Karpas-422 (cell line): ENCODE measurements at regions not wholly inside any gene's neighbourhood (a gene's known extent, or its start where the extent isn't known, plus 50 kb on each side); places are given as distances from the start of the nearest gene placed in this dataset.
A peak's percentile ranks its signal among the peaks of the same experiment; 100 is the strongest.

Source experiments
- DNase-seq: peaks from one replicate; pipeline ENCODE4 v3.0.0-alpha.2; 2015
- H2AFZ ChIP-seq: fragments of 200-600 bp; sonication (generic); 2 replicates; pipeline ENCODE4 v1.6.1; 2014; ENCODE audit warnings: antibody characterized with exemption, low read length, mixed read lengths
- H3K27ac ChIP-seq: fragments of 200-600 bp; sonication (generic); 2 replicates; pipeline ENCODE4 v1.5.1; 2014; ENCODE audit warnings: mild to moderate bottlenecking, low read length, moderate library complexity
- H3K27me3 ChIP-seq: fragments of 200-600 bp; sonication (generic); 2 replicates; pipeline ENCODE4 v1.6.1; 2014; ENCODE audit warnings: low read length, mixed read lengths
- H3K36me3 ChIP-seq: fragments of 200-600 bp; sonication (generic); 2 replicates; pipeline ENCODE4 v1.6.1; 2014; ENCODE audit warnings: low read length, mixed read lengths; ENCODE audit not compliant: insufficient read depth
- H3K4me1 ChIP-seq: fragments of 200-600 bp; sonication (generic); 2 replicates; pipeline ENCODE4 v1.6.1; 2014; ENCODE audit warnings: mild to moderate bottlenecking, low read length, mixed read lengths
- H3K4me2 ChIP-seq: fragments of 200-600 bp; sonication (generic); 2 replicates; pipeline ENCODE4 v1.6.1; 2014; ENCODE audit warnings: low read length, low read depth, mild to moderate bottlenecking; ENCODE audit not compliant: poor library complexity, severe bottlenecking
- H3K4me3 ChIP-seq: fragments of 200-600 bp; sonication (generic); 2 replicates; pipeline ENCODE4 v1.5.1; 2014; ENCODE audit warnings: mild to moderate bottlenecking, antibody characterized with exemption, low read length, mixed read lengths
- H3K79me2 ChIP-seq: fragments of 200-600 bp; sonication (generic); 2 replicates; pipeline ENCODE4 v1.6.1; 2014; ENCODE audit warnings: mild to moderate bottlenecking, low read length, mixed read lengths
- H3K9ac ChIP-seq: fragments of 200-600 bp; sonication (generic); 2 replicates; pipeline ENCODE4 v1.6.0; 2014; ENCODE audit warnings: low read length
- H3K9me2 ChIP-seq: fragments of 200-600 bp; sonication (generic), shearing (Covaris generic); replicated peaks from 2 replicates; pipeline ENCODE4 v1.6.0; 2014; ENCODE audit warnings: mild to moderate bottlenecking, low read length, moderate library complexity; ENCODE audit not compliant: insufficient read depth
- H3K9me3 ChIP-seq: fragments of 300-700, 200-600 bp; sonication (generic); 2 replicates; pipeline ENCODE4 v1.6.1; 2014; ENCODE audit warnings: low read length, mixed read lengths
- H4K20me1 ChIP-seq: fragments of 200-600 bp; sonication (generic); 2 replicates; pipeline ENCODE4 v1.6.1; 2014; ENCODE audit warnings: mild to moderate bottlenecking, antibody characterized with exemption, low read length, low read depth; ENCODE audit not compliant: insufficient read depth

DNA sequence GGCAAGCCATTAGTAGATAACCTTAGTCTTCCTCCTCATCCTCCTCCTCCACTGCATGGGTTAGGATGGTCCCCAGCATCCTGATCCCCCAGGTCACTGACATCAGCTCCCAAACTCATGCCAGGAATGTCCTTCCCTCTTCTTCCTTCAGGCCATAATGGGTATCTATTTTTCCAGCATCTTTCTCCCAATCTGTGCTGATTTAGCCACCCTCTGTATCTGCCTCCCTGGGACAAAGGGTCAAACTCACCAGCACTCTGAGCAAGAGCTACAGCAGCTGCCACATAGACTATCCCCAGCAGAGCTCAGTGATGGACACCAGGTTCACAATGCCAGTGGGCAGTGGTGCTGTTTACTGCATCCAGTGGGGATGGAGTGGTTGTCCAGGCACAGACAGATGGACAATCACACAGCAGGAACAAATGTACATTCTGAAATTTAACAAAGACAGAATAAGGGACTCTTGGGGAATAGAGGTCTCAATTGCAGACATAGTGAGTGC is 115.2 kb upstream of the TOP3B start:
- Histone ChIP-seq H3K27me3 (no peaks in the 10 kb centered on the region), H4K20me1 (no peaks in the 10 kb centered on the region), H3K9ac (0 out of 2 replicates have a peak overlapping the region, but pooled peaks have one; percentile 3), H3K4me3 (no peak overlapping the region), H3K79me2 (no peaks in the 10 kb centered on the region), H2AFZ (no peak overlapping the region), H3K27ac (peak overlapping the region; percentile 89), H3K9me2 (no peaks in the 10 kb centered on the region), H3K4me2 (no peak overlapping the region), H3K9me3 (no peaks in the 10 kb centered on the region), H3K4me1 (peaks cover 38% of the 10 kb centered on the region), H3K36me3 (no peaks in the 10 kb centered on the region; the same call in 1 of the 2 replicates)
- DNase-seq: no peak

DNA sequence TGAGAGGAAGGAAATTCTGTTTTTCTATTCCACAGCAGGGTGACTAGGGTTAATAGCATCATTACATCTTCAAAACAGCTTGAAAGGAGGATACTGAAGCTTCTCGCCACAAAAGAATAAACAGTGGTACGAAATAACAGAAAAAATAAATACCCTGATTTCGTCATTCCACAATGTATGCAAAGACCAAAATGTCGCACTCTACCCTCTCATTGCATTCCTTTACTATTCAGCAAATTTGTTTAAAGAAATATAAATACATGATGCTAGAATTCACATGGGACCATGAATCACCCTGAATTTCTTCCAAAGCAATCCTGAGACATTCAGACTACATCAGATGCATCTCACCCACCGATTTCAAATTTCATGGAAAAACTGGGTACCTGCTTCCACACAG is 112.3 kb upstream of the TOP3B start:
- Histone ChIP-seq H3K4me3 (no peak overlapping the region), H4K20me1 (no peaks in the 10 kb centered on the region), H3K9me3 (no peaks in the 10 kb centered on the region), H3K79me2 (no peaks in the 10 kb centered on the region), H3K27ac (no peak overlapping the region), H3K9me2 (no peaks in the 10 kb centered on the region), H3K4me2 (no peak overlapping the region), H2AFZ (no peak overlapping the region), H3K4me1 (peaks cover 36% of the 10 kb centered on the region), H3K9ac (no peak overlapping the region), H3K36me3 (no peaks in the 10 kb centered on the region; the same call in 1 of the 2 replicates), H3K27me3 (no peaks in the 10 kb centered on the region)
- DNase-seq: no peak

DNA sequence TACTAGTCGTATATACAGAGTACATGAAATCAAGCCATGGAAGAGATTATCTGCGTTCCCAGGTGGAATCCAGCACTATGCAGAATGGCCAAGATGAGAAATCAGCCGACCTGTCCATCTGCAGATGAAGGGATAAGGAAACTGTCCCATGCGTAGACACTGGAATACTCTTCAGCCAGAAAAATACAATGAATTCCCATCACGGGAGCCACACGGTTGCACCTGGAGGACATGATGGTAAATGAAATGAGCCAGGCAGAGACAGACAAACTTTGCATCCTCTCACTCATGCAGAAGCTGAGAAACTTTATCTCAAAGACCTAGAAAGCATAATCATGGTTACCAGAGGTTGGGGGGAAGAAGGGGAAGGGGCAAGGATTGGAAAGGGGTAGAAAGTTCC is 111.9 kb upstream of the TOP3B start:
- DNase-seq: peak; percentile 25
- H2AFZ ChIP-seq: no peak overlapping the region
- H3K79me2 ChIP-seq: no peaks in the 10 kb centered on the region
- no peaks in the 10 kb centered on the region; the same call in 1 of the 2 replicates for H3K36me3 ChIP-seq
- no peaks in the 10 kb centered on the region for H3K27me3 ChIP-seq
- peaks cover 36% of the 10 kb centered on the region for H3K4me1 ChIP-seq
- no peak overlapping the region for H3K27ac ChIP-seq
- H4K20me1 ChIP-seq: no peaks in the 10 kb centered on the region
- no peak overlapping the region for H3K4me2 ChIP-seq
- no peak overlapping the region for H3K9ac ChIP-seq
- H3K9me3 ChIP-seq: no peaks in the 10 kb centered on the region
- no peak overlapping the region for H3K4me3 ChIP-seq
- H3K9me2 ChIP-seq: no peaks in the 10 kb centered on the region

DNA sequence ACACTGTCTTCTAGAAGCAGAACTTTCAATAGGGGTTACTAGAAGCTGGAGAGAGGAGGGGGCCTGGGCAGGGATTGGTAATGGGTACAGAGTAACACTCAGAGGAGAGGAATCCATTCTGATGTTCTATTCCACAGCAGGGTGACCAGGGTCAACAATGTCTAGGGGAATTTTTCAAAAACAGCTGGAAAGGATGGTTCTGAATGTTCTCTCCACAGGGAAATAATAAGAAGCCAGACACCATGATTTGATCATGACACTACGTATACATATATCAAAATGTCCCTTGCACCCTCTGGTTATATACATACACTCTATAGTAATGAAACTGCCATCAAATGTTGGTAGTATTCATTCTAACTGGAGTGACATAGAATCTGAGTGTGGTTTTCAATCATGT is 111.2 kb upstream of the TOP3B start:
- no peak for DNase-seq
- Histone ChIP-seq H3K4me2 (no peak overlapping the region), H3K9ac (no peak overlapping the region), H3K9me2 (no peaks in the 10 kb centered on the region), H4K20me1 (no peaks in the 10 kb centered on the region), H2AFZ (no peak overlapping the region), H3K4me3 (no peak overlapping the region), H3K27me3 (no peaks in the 10 kb centered on the region), H3K79me2 (no peaks in the 10 kb centered on the region), H3K27ac (no peak overlapping the region), H3K9me3 (no peaks in the 10 kb centered on the region), H3K4me1 (peaks cover 29% of the 10 kb centered on the region), H3K36me3 (no peaks in the 10 kb centered on the region; the same call in 1 of the 2 replicates)

DNA sequence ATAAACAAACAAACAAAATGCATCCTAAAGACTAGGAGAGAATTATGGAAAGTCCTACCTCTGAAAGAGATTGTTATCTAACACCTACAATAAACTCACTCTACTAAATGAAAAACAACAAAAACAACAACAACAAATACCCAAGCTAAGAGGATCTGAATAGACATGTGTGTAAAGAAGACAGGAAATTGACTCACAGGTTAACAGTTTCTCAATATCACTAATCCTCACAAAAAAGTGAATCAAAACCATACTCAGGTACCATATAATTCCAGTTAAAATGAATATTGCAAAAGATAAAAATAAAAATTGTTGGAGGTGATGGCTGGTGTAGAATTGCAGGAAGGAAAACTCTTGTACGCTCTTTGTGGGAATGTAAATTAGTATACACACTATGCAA is 110.4 kb upstream of the TOP3B start:
- H3K79me2 ChIP-seq: no peaks in the 10 kb centered on the region
- H3K4me1 ChIP-seq: peaks cover 22% of the 10 kb centered on the region
- H3K36me3 ChIP-seq: no peaks in the 10 kb centered on the region
- no peak for DNase-seq
- no peak overlapping the region for H3K9ac ChIP-seq
- H3K9me2 ChIP-seq: no peaks in the 10 kb centered on the region
- H3K27ac ChIP-seq: no peak overlapping the region
- H3K9me3 ChIP-seq: no peaks in the 10 kb centered on the region
- no peak overlapping the region for H2AFZ ChIP-seq
- no peak overlapping the region for H3K4me2 ChIP-seq
- H4K20me1 ChIP-seq: no peaks in the 10 kb centered on the region
- H3K4me3 ChIP-seq: no peak overlapping the region
- no peaks in the 10 kb centered on the region for H3K27me3 ChIP-seq

DNA sequence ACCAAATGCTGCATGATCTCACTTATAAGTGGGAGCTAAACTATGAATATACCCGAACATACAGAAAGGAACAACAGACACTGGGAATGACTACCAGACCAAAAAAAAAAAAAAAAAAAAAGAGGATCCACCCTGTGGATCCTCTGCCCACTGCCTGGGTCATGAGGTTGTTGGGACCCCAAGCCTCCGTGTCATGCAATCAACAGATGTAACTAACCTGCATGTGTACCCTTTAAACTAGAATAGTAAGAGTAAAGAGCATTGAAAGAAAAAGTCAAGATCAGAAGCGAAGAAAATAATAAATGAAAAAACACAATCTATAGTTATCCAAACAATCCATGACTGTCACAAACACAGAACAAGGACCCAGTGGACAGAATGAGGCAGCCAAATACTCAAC is 109.5 kb upstream of the TOP3B start:
- no peak for DNase-seq
- Histone ChIP-seq H3K9ac (no peak overlapping the region), H3K9me2 (no peaks in the 10 kb centered on the region), H3K4me3 (no peak overlapping the region), H4K20me1 (no peaks in the 10 kb centered on the region), H3K27me3 (no peaks in the 10 kb centered on the region), H3K79me2 (no peaks in the 10 kb centered on the region), H3K4me2 (no peak overlapping the region), H3K9me3 (no peaks in the 10 kb centered on the region), H3K27ac (no peak overlapping the region), H3K36me3 (no peaks in the 10 kb centered on the region), H2AFZ (no peak overlapping the region), H3K4me1 (peaks cover 20% of the 10 kb centered on the region)

DNA sequence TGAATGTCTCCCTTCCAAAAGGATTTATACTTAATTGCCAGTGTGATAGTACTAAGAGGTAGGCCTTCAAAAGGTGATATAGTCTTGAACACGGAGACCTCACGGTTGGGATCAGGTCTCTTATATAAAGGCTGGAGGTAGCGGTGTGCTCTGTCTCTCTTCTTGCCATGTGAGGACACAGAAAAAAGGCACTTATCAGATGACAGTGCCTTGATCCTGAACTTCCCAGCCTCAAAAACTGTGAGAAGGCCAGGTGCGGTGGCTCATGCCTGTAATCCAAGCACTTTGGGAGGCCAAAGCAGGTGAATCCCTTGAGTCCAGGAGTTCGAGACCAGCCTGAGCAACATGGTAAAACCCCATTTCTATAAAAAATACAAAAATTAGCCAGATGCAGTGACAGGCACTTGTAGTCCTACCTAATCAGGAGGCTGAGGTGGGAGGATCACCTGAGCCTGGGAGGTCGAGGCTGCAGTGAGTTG is 108.9 kb upstream of the TOP3B start:
- no peak for DNase-seq
- H3K4me3 ChIP-seq: no peak overlapping the region
- H2AFZ ChIP-seq: no peak overlapping the region
- no peaks in the 10 kb centered on the region for H4K20me1 ChIP-seq
- no peaks in the 10 kb centered on the region for H3K9me3 ChIP-seq
- no peak overlapping the region for H3K4me2 ChIP-seq
- no peak overlapping the region for H3K9ac ChIP-seq
- no peak overlapping the region for H3K27ac ChIP-seq
- no peaks in the 10 kb centered on the region for H3K27me3 ChIP-seq
- no peaks in the 10 kb centered on the region for H3K79me2 ChIP-seq
- no peaks in the 10 kb centered on the region for H3K9me2 ChIP-seq
- peaks cover 20% of the 10 kb centered on the region for H3K4me1 ChIP-seq
- no peaks in the 10 kb centered on the region for H3K36me3 ChIP-seq

DNA sequence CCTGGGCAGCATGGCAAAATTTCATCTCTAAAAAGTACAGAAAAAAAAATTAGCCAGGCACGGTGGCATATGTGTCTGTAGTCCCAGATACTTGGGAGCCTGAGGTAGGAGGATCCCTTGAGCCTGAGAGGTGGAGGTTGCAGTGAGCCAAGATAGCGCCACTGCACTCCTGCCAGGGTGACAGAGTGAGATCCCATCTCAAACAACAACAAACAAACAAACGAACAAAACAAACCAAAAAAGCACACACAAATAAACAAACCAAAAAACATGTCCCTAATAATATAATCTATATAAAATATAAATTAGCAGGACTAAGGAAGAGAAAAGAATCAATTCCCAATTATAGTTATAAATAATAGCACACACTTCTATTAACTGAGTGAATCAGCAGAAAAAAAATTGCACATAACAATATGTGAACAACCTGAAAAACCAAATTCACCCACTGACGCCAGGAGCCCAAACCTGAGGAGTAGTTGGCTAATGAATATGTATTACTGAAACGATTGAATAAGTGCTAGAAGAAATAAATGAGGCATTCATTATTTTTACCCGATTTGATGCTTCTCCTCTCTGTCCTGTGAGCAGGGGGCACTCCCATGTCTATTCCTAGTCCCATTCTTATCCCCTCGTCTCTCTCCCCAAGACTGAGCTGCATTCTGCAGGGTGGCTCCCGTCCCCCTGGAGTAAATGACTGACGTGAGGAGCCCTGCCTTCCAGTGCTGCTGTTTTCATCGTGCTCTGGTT is 108.2 kb upstream of the TOP3B start:
- Histone ChIP-seq H3K79me2 (no peaks in the 10 kb centered on the region), H3K4me3 (no peak overlapping the region), H4K20me1 (no peaks in the 10 kb centered on the region), H3K27ac (no peak overlapping the region), H2AFZ (no peak overlapping the region), H3K9ac (no peak overlapping the region), H3K4me1 (peaks cover 20% of the 10 kb centered on the region), H3K4me2 (peak overlapping the region; percentile 54), H3K9me2 (no peaks in the 10 kb centered on the region), H3K27me3 (no peaks in the 10 kb centered on the region), H3K36me3 (no peaks in the 10 kb centered on the region), H3K9me3 (no peaks in the 10 kb centered on the region)
- DNase-seq: no peak
